Esophagus mucosa (tissue), 1 donor: ENCODE measurements at regions not wholly inside any gene's neighbourhood (a gene's known extent, or its start where the extent isn't known, plus 50 kb on each side); places are given as distances from the start of the nearest gene placed in this dataset.

Experiments
- ATAC-seq: fragments of 200-7000 bp; cut with Tn5 transposase; one replicate; pipeline ENCODE4 v1.9.1; 2020
- donor health status: DM: yes; HTN: yes; CAD: no.

DNA sequence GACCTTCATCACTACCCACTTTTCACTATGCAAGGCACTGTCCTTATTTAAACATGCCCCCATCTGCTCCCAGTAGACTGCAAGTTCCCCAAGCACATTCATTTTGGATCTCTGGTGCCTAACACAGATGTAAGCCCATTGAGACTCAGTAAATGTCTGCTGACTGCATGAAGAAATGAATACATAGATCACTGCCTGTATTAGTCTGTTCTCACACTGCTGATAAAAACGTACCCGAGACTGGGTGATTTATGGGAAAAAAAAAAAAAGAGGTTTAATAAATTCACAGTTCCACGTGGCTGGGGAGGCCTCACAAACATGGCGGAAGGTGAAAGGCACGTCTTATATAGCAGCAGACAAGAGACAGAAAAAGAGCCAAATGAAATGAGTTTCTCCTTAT lies 204.9 kb downstream of the ATG4C start:
- no peak for ATAC-seq

DNA sequence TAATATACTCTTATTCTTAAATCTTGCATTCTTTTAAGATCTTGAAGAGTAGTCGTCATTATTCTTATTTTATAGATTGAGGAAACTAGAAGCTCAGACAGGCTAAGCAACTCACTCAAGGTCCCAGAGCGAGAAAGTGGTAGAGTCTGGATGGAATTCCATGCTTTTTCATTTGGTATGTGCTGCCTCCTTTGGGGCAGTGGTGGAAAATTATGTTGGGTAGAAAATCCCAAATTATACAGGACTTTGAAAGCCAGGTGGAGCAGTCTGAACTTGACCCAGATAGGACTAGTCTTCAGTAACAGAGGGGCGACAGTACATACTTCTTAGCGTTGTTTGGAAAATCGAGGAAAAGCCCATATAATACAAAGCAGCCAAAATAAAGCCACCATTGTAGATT lies 205.6 kb downstream of the ATG4C start:
- no peak for ATAC-seq

DNA sequence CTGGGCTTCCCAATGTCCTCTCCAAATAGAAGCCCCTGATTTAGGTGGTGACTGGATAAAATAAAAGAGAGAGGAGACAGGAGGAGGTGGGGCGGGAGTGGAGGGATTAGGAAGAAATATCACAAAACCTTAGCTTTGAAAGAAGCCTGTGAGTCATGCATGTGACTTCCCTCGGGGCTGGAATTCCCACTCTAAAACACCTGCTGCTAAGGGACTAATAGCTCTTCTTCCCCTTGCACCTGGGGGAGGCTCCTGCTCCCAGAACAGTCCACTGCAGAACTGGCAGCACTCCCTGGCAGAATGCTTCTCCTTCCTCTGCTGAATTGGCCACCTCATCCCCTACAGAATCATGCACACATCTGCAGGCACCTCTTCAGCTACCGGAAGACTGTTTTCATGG lies 207.2 kb downstream of the ATG4C start:
- ATAC-seq, result no peak

DNA sequence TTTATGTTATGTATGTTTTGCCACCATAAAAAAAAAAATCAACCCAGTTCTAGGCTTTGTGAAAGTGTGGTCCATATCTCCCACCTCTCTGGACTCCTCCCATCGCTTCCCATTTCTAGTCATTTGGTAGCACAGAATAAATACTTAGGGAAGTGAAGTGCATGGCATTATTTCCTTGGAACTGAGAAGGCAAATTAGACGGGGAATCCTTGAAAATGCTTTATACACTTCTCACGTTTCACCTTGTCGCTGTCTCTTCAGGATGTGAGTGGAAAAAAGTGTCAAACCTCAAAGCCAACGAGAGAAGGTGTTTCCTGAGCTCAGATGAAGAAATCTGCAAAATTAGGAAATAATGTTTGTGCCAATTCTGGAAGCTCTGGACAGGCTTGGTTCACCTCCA lies 209.9 kb downstream of the ATG4C start:
- no peak for ATAC-seq

DNA sequence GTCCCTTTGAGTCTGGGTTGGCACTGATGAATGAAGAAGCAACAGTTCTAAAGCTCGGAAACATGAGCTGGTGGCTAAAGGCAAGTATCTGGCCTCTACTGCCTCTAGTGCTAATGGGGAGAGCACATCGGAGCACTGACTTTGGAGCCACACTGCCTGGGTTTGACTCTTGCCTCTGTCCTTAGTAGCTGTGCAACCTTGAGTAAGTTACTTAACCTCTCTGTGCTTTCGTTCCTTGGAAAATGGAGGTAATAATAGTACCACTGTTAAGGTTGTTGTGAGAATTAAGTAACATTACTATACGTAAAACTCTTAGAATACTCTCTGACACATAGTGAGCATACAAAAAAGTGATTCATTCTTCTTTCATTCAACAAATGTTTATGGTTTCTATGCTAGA lies 211.2 kb downstream of the ATG4C start:
- ATAC-seq, result no peak

DNA sequence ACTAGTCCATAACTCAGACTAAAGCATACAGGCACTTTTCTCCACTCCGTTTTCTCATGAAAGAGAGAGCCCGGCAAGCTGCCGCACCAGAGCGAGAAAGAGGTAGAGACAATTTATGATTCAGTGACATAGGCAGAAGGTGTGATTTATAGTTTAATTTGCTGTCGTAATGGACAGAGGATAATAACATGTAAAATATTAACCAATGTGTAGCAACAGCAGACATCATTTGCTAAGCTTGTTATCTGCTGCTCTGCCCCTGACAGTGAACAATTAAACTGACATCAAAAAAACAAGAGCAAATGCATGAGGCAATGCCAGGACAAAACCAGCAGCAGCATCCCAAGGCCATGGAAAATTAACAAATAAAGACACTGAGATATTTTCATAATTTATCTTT lies 214.0 kb downstream of the ATG4C start:
- no peak for ATAC-seq

DNA sequence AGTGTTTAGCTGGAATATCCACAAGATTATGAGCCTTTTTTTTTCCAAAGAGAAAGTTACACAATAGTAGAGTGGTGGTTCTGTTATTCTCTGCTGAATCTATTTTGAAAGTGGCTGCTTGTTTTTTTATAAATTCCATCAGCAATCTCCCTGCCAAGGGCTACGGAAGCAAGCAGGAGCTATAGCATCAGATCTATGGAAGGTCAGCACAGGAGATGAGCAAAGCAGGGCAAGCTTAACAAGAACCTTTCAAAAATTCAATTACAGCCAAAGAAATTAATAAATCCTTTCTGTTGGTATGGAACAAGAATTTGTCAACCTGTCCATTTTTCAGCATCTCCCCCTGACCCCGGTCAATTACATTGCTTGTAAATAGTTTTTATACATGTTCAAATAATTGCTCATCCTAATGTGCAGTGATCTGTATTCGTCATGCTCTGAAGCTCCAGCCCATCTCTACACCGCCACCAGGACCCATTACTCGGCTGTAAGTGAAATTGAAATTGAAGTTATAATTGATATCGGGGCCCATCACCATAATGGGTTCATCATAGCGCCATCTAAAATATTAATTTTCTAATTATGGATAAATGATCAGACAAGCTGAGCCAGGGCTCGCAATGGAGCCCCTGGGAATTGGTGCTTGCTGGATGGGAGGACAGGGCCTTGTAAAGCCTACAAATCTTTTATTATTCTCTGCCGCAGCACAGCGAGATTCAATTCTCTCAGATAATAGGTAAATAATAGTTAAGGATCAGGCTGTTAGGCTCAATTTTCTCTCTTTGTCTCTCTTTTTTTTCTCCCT lies 215.1 kb downstream of the ATG4C start:
- no peak for ATAC-seq

DNA sequence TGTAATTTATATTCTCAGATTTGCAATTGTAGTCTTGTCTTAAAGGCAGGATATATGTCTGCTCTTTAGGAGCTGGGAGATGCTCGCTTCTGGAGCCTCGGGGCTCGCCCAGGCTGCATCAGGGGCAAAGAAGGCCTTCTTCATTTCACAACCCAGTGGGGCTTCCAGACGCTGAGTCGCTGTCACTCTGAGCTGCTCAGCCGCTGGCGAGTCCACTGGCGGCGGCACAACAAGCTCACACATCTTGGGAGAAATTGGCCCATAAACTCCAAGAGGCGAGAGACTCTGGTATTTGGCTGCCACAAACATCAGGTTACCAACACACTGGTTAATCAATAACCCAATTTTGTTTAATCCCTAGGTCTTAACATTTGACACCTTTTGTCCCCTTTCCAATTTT lies 216.6 kb downstream of the ATG4C start:
- no peak for ATAC-seq

DNA sequence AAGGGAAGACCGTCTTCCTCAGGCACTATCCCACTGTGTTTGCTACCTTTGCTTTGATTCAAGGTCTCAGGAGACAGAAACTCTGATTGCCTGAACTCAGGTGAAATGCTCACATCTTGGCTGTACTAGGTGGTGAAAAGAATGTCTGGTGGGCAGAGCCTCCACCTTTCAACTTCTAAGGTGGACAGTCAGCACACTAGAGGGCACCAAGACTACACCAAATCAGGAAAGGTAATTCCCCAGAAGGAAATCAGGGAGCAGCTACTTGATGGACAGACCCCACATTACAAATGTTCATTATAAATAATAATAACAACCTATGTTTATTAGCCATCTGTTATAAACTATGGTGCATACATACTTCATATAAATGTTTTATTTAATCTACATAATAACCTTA lies 220.9 kb downstream of the ATG4C start:
- ATAC-seq, result no peak

DNA sequence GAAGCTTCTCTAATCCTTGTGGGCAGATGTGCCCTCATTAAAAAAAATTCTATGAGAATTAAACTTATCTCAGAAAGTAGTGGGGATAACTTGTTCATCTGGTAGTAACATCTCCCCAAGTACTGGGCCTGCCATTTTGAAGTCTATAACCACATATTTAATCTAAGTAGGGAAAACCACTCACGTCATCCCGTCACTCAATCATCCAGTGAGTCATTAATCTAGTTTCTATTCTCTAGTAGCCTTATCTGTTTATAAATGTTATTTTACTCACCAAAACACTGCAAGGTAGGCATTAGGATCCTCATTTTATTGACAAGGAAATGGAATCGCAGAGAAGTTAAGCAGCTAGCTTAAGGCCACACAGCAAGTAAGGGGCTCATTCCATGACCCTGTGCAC lies 221.9 kb downstream of the ATG4C start:
- ATAC-seq, result no peak

DNA sequence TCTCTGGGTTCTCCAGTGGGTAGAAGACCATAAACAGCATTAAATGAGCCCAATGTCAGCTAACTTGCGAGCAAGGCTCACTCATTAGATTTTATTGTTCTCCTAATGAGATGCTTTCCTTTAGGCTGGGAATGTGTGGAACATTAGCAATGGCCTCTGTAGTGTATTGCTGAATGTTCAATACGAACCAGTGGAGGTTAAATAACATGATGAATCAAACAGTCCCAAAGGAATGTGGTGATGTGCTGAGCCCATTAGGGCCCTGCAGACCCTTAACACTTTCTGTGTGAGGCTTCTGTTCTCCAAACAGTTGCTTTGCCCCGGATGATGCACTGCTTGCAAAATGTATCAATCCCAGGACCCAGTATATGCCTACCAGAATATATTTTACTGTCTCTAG lies 225.5 kb downstream of the ATG4C start:
- ATAC-seq, result no peak

DNA sequence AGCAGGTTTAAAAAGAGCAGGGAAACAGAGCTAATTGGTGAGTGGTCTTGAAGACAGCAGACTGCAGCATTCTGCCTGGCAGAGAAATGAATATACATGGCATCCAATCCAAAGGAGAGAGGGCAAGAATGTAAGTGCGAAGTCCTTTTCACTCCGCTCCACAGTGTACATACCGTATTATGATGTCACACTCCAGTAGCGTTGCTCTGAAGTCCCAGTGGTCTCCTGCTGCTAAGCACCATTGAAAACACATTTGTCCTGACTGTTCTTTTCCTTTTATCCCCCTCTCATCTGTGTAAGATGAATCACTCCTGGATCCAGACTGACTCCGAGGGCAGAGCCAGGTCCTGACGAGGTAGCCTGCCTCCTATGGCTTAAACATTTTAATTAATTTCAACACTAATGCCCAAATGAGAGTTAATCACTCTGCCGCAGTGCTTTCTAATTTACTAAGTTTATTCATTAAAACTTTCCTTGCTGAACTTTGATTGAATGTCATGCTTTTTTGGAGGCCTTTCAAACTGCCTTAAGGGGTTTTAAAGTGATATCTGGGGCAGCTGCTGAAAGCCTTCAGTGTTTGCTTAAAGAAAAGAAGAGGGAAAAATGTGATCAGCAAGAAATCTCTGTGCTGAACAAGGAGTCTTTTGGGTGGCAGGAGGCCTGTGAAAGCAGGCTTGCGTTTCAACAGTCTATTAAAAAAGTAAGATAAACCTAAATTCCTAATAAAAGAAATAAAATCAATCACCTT lies 227.2 kb downstream of the ATG4C start:
- ATAC-seq, result no peak

DNA sequence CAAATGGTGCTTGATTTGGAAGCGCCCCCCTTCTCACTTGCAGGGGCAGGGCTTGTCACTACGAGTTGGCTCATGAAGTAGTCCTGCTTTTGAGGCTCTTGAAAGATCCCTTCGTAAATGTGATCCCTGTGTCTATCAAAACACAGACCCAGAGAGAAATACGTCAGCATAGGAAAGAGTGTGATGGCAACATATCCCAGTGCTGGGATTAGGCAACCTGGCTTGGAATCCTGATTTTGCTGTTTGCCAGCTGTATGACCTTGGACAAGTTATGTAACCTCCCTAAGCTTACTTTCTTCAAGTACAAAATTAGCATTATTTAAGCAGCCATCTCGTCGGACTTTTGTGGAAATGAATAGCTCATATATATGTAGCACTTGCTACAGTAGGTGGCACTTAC lies 228.4 kb downstream of the ATG4C start:
- no peak for ATAC-seq

DNA sequence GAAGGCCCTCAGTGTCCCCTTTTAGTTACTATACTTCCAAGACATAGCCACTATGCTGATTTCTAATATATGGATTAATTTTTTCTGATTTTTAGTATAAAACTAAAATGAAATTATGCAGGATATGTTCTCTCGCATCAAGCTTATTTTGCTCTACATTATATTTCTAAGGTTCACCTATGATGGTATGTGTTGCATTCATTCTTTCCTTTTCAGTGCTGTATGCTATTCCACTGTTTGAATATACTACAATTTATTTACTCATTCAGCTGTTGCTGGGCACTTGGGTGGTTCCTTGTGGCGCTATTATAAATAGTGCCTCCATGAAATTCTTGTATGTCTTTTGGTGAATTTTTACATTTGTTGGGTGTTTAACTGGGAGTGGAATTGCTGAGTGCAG lies 230.3 kb downstream of the ATG4C start:
- no peak for ATAC-seq

DNA sequence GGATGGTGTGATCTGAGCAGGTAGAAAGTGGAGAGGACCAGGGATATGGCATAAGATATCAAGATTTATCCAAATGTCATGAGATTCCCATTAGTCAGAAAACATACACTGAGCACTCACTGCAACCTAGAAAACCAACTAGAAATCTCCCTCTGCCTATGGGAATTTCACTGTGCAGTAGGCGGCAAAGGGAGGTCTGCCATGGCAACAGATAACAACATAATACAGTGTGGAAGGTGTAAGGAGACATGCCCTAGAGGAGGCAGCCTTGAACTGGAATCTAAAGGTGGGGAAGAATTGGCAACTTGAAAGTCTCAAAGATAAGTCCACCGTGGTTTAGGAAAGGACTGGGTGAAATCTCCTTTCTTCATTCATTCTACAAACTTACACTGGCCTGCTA lies 238.4 kb downstream of the ATG4C start:
- ATAC-seq, result no peak

DNA sequence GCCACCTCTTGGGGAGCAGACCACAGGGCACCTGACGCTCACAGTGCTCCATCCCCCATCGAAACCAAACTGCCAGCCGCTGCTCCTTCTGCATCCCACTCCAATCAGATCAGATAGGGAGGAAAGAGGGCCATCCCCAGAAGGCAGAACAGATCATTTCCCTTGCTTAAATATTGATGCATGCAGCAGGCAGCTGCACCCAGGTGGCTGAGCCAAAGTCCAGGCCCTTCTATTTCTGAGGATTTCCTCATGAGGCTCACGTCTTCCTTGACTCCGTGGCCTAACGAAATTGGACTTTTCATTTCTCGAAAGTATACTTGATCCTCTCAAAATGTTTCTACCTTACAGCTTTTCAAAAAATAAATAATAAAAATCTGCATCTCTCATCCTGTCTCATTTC lies 239.2 kb downstream of the ATG4C start:
- ATAC-seq, result no peak

DNA sequence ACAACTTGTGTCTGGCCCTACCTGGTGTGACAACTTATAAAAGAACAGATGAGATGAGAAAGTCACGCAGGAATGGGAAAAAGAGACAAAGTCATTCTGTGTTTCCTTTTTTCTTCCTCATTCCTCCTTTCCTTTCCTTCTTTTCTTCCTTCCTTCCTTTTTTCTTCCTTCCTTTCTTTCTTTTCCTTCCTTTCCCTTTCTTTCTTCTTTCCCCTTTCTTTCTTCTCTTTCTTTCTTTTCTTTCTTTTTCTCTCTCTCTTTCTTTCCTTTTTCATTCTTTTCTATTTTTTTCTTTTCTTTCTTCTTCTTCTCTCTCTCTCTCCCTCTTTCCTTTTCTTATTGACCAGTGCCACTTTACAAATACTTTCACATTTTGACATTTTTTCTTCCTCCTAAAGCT lies 239.7 kb downstream of the ATG4C start:
- no peak for ATAC-seq

DNA sequence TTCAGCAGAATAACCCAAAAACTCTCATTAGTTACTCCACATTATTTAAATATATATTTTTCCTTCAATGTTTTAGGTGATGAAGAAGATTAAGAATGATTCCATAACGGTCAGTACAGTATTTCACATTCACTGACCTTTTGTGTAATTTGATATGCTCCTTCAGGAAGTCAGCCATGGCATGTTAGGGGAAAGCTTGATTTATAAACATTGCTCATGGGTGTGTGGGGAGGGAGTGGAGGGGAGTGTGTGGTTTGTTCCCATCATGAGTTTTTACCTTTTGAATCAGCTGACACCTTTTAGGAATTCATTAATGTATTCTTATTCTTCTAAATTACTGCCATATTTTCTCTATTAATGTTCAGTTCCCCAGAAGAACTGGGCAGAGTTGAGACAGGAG lies 240.2 kb downstream of the ATG4C start:
- no peak for ATAC-seq

DNA sequence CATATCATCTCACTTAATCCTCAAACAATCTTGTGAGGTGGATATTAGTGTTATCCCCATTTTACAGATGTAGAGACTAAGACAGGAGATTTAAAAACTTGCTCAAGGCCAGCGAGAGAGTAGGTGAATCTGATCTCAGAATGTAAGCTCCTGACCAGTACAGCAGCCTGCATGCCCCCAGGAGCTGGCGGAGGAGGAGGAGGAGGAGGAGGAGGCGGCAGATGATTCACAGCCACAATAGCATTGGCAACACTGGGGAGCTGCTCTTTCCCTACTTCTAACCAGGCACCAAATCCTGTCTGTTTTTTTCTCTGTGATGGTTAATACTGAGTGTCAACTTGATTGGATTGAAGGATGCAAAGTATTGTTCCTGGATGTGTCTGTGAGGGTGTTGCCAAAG lies 243.2 kb downstream of the ATG4C start:
- no peak for ATAC-seq

DNA sequence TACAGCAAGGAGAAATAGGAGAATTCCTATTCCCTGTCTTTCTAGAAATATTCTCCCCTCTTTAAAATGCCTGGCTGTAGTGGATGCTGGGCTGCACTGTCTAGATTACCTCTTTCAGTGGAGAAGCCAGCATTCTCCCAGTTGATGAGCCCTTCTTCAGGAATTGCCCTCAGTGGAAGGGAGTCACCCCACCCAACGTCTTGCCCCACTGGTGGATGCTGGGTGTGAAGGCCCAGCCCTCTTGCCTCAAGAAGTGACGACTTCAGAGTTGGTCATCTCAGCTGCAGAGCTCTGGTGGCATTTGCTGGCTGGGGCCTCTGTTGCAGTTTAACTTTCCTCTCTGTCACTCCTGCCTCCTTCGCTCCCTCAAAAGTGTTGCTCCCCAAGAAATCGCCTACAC lies 248.2 kb downstream of the ATG4C start:
- ATAC-seq, result no peak

DNA sequence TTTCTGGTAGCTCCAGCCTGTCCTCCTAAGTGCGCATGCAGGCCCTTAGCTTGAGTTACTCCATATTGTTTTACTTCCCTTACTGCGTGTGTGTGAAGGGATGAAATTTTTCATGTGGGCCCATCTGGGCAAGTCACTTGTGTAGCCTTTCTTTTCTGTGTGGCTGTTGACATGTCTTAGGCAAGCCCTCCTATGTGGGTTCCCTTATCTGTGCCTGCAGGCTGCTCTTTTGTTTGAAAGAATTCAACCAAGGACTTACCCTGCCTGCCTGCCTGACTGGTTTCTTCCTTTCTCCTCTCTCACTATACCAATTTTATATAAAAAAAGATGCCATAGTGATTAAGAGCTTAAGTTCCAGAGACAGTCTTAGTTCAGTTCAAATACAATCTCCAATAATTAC lies 249.3 kb downstream of the ATG4C start:
- no peak for ATAC-seq

DNA sequence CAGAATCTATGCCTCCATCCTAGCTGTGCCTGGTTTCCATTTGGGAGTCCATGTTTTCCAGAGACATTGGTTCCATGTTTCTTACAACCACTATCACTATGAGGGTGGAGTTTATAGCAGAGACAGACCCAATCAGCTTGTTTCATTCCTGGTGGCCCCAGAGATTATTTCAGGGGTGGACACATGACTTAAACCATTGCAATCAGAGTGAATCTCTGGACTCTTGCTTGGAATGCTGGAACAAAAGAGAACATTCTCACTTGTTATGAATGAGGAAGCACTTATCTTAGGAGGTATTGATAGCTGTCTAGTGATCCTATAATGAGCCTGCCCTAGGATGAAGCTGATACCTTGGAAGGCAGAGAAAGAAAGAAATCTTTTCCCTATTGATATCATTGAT lies 250.3 kb downstream of the ATG4C start:
- ATAC-seq, result no peak

DNA sequence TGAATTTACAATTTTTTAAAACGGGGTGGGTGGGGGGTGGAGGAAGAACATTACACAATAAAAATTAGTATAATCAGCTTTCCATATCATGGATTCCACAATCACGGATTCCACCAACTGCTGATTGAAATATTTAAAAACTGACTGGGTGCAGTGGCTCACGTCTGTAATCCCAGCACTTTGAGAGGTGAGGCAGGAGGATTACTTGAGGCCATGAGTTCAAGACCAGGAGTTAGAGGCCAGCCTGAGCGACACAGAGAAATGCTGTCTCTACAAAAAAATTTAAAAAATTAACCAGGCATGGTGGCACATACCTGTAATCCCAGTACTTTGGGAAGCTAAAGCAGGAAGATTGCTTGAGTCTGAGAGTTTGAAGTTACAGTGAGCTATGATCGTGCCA lies 254.7 kb downstream of the ATG4C start:
- no peak for ATAC-seq

DNA sequence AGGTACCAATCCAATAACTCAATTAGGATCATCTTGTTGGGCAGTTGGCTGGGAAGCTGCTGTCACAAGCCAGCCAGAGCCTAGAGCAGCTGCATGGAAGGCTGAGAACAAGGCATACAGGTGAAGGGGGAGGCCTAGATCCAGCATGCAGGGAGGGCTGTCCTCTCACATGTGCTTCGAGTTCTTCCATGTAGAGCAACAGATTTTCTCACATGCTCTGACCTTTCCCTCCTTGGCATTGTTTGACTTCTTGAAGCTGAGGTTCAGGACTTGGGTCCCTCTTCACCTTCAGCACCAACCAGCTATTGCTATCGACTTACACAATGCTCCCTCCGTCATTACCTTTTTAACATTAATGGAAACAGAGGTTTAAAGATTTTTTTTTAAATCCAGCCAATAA lies 257.7 kb downstream of the ATG4C start:
- ATAC-seq, result no peak

DNA sequence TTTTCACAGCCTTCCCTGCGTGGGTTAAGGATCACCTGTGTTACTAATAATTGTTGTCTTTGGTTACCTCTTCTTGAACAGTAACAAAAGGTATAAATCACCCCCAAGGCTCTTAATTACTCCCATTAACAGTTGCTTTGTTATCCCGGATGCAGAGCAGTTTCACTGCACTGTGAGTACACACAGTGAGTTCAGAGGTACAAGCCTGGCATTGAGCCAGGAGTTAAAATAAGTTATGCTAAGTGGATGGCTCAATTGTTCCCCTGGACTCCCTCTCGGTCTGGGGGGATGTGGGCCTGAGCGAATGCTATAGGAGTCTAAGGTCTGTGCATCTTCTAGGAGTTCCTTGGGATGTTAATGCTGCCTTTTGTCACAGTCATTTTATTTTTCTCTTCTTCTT lies 258.3 kb downstream of the ATG4C start:
- ATAC-seq, result no peak
